ENCODE measurements at regions not wholly inside any gene's neighbourhood (a gene's known extent, or its start where the extent isn't known, plus 50 kb on each side); places are given as distances from the start of the nearest gene placed in this dataset.

GRCh38 chr6:129911732-129912131, 50.6 kb upstream of the TMEM244 start:
- no peak for TF ChIP-seq CTCF (IDR thresholded peaks at IDR 0.05)
- no peak for TF ChIP-seq EZH2phosphoT487 (IDR thresholded peaks at IDR 0.05)

Measured in neural progenitor cell (in vitro differentiated cells).